Heart left ventricle (tissue), 13 donors: ENCODE measurements at regions not wholly inside any gene's neighbourhood (a gene's known extent, or its start where the extent isn't known, plus 50 kb on each side); places are given as distances from the start of the nearest gene placed in this dataset.

Source experiments
- POLR2A ChIP-seq, 2 donors: fragments of 450-650 bp; IDR thresholded peaks; one replicate each; pipeline ENCODE4 v1.6.1; 2017; ENCODE audit warnings: antibody characterized with exemption in 2 of 2, mild to moderate bottlenecking in 2 of 2, moderate library complexity in 2 of 2
- TF ChIP-seq, protein P1 (sequence below), 12 donors: fragments of 200-600 bp; sonication (generic) in 4 of 12; IDR thresholded peaks; one replicate each; pipeline versions ENCODE4 v1.5.0 to v1.8.0; 2018 to 2022; ENCODE audit warnings: antibody characterized with exemption in 12 of 12, mild to moderate bottlenecking in 5 of 12
- donor health status: ischemic (EF 13 %, LVEDD 7.1; RV severe dilation, severe dysfunction).
- donor health status: DM: no; HTN: yes; CAD: no.
- donor health status: DM: no; HTN: no; CAD: no.
- donor health status: ischemic (EF 25% LVEDD 6.9; RV normal size, moderate dysfunction).
- donor health status: ischemic (EF 25% LVEDD 5.7; RV mildly dilated, moderate dysfunction).
- donor health status: ischemic (EF 35%, LVEDD 5.7; RV mildly dilated, moderate dysfunction).
- donor health status: nonischemic (EF 11% LVEDD 7.7; RV severe dilation, severe dysfunction).
- donor health status: DM: yes; HTN: yes; CAD: no.
- donor health status: PGD.
- donor health status: ischemic (EF 29% LVEDD 5.4; RV normal size, mild dysfunction).
- donor health status: nonischemic (EF 23%, LVEDD 6.1; RV moderate dilation, normal function).

GRCh38 chr4:170938588-170938987 is 848.8 kb upstream of the AADAT start:
- TF ChIP-seq, protein P1, sequence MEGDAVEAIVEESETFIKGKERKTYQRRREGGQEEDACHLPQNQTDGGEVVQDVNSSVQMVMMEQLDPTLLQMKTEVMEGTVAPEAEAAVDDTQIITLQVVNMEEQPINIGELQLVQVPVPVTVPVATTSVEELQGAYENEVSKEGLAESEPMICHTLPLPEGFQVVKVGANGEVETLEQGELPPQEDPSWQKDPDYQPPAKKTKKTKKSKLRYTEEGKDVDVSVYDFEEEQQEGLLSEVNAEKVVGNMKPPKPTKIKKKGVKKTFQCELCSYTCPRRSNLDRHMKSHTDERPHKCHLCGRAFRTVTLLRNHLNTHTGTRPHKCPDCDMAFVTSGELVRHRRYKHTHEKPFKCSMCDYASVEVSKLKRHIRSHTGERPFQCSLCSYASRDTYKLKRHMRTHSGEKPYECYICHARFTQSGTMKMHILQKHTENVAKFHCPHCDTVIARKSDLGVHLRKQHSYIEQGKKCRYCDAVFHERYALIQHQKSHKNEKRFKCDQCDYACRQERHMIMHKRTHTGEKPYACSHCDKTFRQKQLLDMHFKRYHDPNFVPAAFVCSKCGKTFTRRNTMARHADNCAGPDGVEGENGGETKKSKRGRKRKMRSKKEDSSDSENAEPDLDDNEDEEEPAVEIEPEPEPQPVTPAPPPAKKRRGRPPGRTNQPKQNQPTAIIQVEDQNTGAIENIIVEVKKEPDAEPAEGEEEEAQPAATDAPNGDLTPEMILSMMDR (IDR thresholded peaks at IDR 0.05) = no peak
- TF ChIP-seq POLR2A (IDR thresholded peaks at IDR 0.05) = no peak
